Skeletal muscle satellite cell (primary cell): ENCODE measurements at regions not wholly inside any gene's neighbourhood (a gene's known extent, or its start where the extent isn't known, plus 50 kb on each side); places are given as distances from the start of the nearest gene placed in this dataset.

Experiments
- H3K27me3 ChIP-seq: 2 replicates; pipeline ENCODE4 v1.7.0; 2013; ENCODE audit warnings: low read length; ENCODE audit not compliant: control insufficient read depth, insufficient read depth
- H3K36me3 ChIP-seq: 2 replicates; pipeline ENCODE4 v1.7.0; 2013; ENCODE audit warnings: mild to moderate bottlenecking, control low read depth, low read length; ENCODE audit not compliant: insufficient read depth
- H3K4me1 ChIP-seq: 2 replicates; pipeline ENCODE4 v1.7.0; 2013; ENCODE audit warnings: low read length; ENCODE audit not compliant: control insufficient read depth, insufficient read depth
- H3K4me2 ChIP-seq: 2 replicates; pipeline ENCODE4 v1.7.0; 2013; ENCODE audit warnings: mild to moderate bottlenecking, low read length
- H3K4me3 ChIP-seq: 2 replicates; pipeline ENCODE4 v1.7.0; 2013; ENCODE audit warnings: low read length
- H3K9ac ChIP-seq: 2 replicates; pipeline ENCODE4 v1.7.0; 2013; ENCODE audit warnings: mild to moderate bottlenecking, low read depth, low read length, moderate library complexity
- H3K9me3 ChIP-seq: replicated peaks from 2 replicates; pipeline ENCODE4 v1.7.0; 2013; ENCODE audit warnings: mild to moderate bottlenecking, control low read depth, low read length

DNA sequence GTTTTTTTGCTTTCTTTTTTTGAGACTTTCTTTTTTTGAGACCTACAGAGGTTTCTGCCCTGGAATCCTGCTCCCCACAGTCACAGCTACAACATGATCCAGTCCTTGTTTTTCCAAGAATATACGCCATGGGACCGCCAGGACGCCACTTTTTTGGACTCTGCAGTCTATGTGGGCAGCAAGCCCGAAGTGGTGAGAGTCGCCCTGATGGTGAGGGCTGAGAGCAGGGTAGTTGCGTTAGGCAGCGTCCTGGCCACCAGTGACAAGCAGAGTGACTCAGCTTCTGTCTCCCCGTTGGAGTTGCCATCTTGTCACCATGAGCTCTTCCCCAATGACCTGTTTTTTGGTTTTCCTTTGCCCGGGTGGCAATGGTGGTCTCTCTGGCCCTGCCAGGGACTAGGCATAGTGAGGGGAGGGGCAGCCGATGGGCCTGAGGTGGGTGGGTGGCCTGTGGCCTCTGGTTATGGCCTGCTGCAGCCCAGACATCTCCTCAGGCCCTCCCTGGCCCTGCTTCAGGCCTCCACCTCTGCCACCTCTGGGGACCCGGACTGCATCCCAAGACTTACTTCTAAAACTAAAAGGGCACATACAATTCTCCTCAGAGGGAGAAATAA, 88.0 kb upstream of the MALRD1 start:
- no peak overlapping the region for H3K9ac ChIP-seq
- H3K4me3 ChIP-seq, result no peak overlapping the region
- H3K27me3 ChIP-seq, result no peaks in the 10 kb centered on the region
- H3K9me3 ChIP-seq, result peaks cover 5% of the 10 kb centered on the region
- no peak overlapping the region for H3K4me2 ChIP-seq
- H3K36me3 ChIP-seq, result no peaks in the 10 kb centered on the region
- H3K4me1 ChIP-seq, result no peaks in the 10 kb centered on the region

- Histone ChIP-seq H3K4me1 (no peaks in the 10 kb centered on the region), H3K27me3 (no peaks in the 10 kb centered on the region), H3K9me3 (no peaks in the 10 kb centered on the region), H3K4me3 (no peak overlapping the region), H3K9ac (no peak overlapping the region), H3K36me3 (no peaks in the 10 kb centered on the region), H3K4me2 (no peak overlapping the region)
Measured at GRCh38 chr10:18968159-18968558, 80.4 kb upstream of the MALRD1 start.

GRCh38 chr10:18976696-18977251, 71.8 kb upstream of the MALRD1 start:
- H3K27me3 ChIP-seq, result no peaks in the 10 kb centered on the region

GRCh38 chr10:18980089-18980629, 68.4 kb upstream of the MALRD1 start:
- H3K9me3 ChIP-seq, result no peaks in the 10 kb centered on the region
- H3K4me3 ChIP-seq, result no peak overlapping the region
- H3K4me2 ChIP-seq, result no peak overlapping the region
- H3K9ac ChIP-seq, result no peak overlapping the region
- no peaks in the 10 kb centered on the region for H3K36me3 ChIP-seq
- no peaks in the 10 kb centered on the region for H3K27me3 ChIP-seq
- no peaks in the 10 kb centered on the region for H3K4me1 ChIP-seq

More at GRCh38 chr10:18976696-18977251, 71.8 kb upstream of the MALRD1 start:
- H3K36me3 ChIP-seq, result no peaks in the 10 kb centered on the region
- no peaks in the 10 kb centered on the region for H3K9me3 ChIP-seq
- no peaks in the 10 kb centered on the region for H3K4me1 ChIP-seq
- no peak overlapping the region for H3K4me3 ChIP-seq
- H3K9ac ChIP-seq, result no peak overlapping the region
- no peak overlapping the region for H3K4me2 ChIP-seq

DNA sequence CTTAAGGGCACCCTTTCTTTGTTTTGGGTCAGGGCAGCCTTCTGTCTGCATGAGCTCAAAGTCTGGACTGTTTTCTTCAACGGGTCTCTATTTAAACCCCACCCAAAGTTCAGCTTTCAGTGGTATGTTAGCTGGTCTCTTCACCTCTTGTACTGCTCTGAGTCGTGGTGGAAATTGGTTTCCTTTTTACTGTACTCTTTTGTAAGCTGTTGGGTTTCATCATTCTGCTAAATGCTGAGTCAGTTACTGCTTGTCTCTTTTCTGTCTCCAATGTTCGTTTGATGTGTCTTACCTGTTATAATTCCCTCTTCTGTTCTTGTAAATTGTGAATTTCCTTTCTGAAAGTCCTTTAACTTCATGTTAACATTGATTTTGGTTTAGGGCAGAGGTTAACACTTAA, 64.1 kb upstream of the MALRD1 start:
- no peaks in the 10 kb centered on the region for H3K9me3 ChIP-seq
- no peaks in the 10 kb centered on the region for H3K27me3 ChIP-seq
- H3K4me3 ChIP-seq, result no peak overlapping the region
- no peak overlapping the region for H3K9ac ChIP-seq
- H3K4me2 ChIP-seq, result no peak overlapping the region
- H3K4me1 ChIP-seq, result no peaks in the 10 kb centered on the region
- no peaks in the 10 kb centered on the region for H3K36me3 ChIP-seq

DNA sequence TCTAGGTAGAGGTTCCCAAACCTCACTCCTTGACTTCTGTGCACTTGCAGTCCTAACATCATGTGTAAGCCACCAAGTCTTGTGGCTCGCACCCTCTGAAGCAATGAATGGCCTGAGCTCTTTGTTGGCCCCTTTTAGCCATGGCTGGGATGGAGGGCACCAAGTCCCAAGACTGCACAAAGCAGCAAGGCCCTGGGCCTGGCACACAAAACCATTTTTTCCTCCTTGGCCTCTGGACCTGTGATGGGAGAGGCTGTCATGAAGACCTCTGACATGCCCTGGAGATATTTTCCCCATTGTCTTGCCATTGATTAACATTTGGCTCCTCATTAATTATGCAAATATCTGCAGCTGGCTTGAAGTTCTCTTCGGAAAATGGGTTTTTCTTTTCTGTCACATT, 60.3 kb upstream of the MALRD1 start:
- Histone ChIP-seq H3K36me3 (no peaks in the 10 kb centered on the region), H3K27me3 (no peaks in the 10 kb centered on the region), H3K9me3 (no peaks in the 10 kb centered on the region), H3K4me1 (no peaks in the 10 kb centered on the region), H3K4me2 (no peak overlapping the region), H3K9ac (no peak overlapping the region), H3K4me3 (no peak overlapping the region)
